ENCODE measurements at regions not wholly inside any gene's neighbourhood (a gene's known extent, or its start where the extent isn't known, plus 50 kb on each side); places are given as distances from the start of the nearest gene placed in this dataset.
"Not testable (repeated sequence)": the region's sequence is repeated elsewhere in the genome, so short reads cannot be mapped to it uniquely, and the experiment has no call there.

DNA sequence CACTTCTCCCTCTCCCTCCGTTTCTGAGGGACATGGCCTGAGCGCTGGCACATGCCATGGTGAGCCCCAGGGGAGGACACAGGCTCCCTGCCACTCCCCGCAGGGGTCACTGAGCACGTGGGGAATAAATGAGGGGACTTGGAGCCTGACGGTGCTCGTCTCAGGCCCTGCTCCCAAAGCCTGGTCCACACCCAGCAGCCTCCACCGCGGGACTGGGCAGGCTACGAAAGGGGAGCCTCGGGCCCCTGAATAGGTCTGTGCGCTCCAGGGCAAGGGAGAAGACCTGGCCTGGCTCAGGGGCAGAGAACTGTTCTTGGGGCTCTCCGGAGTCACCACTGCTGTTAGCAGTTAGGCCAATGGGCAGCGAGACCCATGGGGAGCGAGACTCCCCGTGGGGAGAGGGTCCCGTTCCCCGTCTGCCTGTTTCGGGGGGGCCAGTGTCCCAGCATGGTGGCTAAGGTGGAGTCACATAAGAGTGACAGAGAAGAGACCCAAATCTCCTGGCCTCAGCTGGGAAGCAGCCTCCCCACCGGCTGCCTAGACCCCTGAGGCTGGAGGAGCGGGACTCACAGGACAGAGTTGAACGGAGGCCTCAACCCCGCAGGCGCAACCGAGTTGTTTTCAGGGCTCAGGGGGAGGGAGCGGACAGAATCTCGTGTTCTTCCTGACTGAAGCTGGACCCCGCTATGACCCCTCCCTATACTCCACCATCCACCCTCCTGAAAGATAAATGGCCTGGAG lies 329.8 kb upstream of the SFSWAP start:
- DNase-seq: no peak

DNA sequence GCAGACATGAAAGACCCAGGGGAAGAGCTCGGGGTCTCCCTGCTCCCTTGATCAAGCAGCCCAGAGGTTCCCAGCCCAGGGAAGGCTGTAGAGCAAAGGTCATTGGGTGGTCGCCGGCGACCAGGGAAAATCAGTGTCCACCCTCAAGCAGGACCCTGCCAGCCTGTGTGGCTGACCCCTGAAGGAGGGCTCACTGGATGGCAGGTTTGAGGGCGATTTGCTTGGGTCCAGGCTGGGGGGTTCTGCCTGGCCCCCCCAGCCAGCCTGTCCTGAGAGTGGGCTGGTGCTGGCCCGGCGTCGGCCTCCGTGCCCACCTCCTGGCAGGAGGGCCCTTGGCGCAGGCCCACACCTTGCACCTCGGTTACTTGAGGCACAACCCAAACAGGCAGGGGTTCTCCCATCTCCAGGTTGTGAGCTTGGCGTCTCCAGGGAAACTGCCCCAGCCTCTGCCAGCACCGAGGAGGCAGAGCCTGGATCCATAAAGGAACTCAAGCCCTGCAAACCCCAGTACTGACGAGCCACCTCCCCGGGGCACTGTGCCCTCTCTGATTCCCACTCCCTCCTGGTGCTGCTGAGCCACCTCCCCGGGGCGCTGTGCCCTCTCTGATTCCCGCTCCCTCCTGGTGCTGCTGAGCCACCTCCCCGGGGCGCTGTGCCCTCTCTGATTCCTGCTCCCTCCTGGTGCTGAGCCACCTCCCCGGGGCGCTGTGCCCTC lies 329.0 kb upstream of the SFSWAP start:
- DNase-seq: no peak

DNA sequence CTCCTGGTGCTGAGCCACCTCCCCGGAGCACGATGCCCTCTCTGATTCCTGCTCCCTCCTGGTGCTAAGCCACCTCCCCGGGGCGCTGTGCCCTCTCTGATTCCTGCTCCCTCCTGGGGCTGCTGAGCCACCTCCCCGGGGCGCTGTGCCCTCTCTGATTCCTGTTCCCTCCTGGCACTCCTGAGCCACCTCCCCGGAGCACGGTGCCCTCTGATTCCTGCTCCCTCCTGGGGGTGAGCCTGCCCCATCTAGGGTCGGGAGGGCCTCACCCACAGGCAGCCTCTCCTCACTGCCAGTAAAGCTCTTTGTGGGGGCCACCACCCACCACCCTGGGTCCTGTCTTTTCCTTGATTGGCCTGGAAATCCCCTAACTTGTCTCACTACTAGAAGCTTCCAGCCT lies 327.6 kb upstream of the SFSWAP start:
- DNase-seq: no peak

DNA sequence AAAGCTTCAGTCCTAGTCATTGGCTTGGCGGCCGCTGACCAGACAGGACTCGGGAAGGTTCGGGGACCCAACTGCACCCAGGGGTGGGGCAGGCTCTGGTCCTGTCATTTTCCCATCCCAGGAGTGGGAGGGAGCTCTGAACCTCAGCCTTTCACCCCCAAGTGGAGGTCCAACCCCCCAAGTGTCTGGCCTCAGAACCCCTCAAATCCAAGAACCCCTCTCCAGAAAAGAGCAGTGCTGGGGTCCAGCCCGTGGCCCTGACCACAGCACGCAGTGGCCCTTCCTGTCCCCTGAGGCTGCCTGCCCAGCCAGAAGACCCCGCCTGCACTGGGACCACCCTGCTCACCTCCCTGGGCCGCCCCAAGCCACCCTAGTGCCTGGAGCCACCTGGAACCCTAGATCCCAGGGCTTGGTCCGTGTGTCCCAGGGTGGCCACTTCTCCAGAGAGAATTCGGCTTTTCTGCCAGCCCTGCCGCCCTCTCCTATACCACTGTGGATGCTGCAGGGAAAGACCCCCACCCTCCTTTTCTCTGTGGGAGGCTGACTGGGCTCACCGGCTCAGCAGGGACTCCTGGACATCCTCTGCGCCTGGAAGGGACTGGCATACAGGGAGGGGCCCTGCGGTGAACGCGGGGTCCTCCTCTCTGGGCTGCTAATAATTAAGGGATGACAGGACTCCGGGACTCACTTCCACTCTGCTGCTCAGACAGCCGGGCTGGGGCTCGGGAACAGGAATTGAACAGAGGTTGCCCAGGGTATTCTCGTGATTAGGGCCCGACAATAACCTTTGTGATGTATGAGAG lies 326.9 kb upstream of the SFSWAP start:
- no peak for DNase-seq

- no peak for DNase-seq
Measured at GRCh38 chr12:131384544-131384855, 326.4 kb upstream of the SFSWAP start.

DNA sequence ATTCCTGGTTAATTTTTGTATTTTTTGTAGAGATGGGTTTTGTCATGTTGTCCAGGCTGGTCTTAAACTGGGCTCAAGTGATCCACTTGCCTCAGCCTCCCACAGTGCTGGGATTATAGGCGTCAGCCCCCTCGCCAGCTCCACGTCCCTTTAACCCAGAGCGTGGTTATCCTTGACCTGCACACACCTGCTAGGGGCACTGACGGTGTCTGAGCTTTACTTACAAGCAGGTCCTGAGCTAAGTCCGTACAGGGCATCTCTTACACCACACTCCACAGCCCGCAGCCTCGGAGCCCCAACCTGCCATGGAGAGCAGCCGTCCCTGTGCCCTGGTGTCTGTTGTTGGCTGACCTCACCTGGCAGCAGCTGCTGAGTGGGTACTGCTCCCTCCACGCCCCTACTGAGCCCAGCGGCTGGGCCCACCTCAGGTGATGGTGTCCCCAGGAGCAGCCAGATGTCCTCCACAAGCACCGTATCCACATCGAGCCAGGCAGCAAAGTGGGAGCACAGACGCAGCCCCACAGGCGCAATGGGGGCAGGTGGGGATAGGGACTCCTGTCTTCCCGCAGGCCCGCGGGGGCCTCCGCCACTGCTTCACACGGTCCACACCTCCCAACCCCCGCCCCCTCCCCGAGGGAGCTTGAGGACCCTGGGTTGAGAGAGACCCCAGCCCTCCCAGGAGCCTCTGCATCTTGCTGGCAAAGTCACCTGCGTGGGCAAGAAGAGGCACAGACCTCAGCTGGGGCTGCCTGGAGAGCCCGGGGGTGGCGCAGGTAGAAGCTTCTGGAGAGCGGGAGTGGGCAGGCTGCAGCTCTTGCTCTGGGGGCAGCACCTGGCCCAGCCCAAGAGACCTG lies 325.4 kb upstream of the SFSWAP start:
- DNase-seq: no peak

DNA sequence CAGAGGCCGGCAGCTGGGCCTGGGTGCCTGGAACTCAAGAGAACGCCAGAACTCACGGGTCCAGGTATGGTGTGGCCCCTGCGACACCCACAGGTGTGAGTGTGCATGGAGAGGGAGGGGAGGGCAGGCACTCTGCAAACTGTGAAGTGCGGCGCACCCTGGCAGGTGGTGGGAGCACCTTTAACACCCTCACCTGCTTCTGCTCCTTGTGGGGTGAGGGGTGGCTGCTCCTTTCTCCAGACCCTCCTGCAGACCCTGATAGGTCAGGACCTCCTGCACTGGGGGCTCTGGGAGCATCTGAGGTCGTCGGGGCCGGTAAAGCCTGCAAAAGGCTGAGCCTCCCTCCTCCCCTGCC lies 324.7 kb upstream of the SFSWAP start:
- no peak for DNase-seq

DNA sequence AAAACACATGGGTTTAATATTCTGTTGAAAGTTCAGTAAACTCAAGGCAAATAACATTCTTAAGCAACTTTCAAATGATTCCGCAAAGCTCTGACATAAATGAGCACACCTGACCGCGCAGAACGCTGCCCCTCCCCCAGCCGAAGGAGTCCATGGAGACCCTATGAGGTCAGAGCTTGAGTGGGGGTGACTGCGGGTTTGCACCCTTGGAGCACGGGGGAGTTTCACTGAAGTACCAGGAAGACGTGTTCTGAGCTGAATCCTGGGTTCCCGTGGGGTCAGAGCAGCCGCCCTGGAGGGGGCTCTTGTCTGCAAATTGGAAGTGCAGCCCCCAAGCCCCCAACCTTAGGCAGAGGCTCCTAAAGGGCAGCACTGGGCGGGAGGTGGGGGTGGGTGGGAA lies 324.1 kb upstream of the SFSWAP start:
- DNase-seq: no peak

DNA sequence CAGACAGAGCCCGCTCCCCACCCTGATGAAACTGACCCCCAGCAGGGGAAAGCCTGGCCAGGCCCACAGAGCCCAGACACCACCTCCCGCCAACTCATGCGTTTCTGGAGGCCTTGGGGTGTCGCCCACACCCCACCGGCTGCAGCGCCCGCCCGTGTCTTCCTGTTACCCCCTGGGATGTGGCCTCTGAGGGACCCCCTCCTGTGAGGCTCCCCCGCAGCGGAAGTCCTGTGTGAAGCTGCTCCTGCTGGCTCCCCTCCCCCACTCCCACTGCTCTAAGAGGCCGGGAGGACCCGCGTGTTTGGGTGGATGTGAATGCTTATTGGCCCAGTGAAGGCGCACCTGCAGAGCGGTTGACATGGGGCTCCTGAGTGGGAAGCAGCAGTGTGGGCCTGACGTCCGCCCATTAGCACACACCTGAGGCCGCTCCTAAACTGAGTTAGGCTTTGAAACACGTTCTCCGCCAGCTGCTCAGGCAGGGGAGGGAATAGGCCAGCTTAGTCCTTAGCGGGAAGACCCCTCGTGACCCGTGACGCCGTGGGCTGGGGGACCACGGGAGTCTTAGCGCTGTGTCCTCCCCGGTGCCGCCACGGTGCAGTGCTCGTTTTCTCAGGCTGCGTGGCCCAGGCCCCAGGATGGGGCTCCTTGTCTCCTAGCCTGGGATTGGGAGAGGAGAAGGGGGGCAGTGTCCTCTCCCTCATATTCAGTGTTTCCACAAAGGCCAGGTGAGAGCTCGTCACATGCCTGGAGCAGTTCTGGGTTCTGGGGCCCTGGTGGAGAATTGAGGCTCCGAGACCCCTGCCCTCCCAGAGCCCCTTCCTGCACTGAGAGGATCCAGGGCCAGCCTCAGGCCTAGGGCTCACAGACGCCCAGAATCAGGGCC lies 323.4 kb upstream of the SFSWAP start:
- DNase-seq: no peak

DNA sequence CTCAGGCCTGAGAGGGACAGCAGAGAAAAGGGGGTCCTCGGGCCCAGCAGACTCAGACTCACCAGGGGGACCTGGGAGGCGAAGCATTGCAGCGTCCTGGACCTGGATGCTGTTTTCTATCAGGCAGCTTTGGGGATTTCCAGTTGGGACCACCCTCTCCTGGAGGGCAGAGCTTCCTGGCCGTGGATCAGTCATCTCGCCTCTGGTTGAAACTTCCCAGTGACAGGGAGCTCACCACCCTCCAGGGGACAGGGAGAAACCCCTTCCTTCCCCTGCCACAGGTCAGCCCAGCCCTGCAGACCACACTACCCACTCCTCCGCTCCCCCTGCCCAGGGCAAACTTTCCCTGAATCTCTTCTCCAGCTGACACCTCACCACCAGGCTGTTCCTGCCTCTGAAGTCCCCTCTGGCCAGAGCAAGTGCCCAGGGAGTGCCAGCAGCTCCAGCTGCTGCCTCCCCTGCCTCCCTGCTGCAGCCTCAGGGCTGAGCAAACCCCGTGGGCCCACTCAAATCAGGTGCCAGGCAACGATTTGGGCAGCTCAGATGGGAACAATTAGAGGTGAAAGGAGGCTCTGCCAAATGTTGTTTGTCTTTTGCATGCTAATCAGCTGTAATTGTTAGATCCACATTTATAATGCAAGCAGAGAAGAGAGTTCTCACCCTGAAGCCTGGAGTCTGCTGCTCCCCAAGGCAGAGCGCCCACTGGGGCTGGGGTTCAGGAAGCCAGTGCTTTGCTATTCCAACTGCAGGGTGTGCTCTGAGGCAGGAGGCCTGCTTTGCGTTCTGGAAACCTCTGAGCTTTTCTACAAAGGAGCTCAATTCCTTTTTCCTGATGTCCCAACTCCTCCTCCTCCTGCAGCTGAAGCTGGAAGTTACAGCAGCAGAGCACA lies 322.5 kb upstream of the SFSWAP start:
- peak; percentile 58 for DNase-seq

- DNase-seq: no peak
Measured at GRCh38 chr12:131389054-131390013, 321.6 kb upstream of the SFSWAP start.

GRCh38 chr12:131390412-131391334 lies 320.2 kb upstream of the SFSWAP start:
- DNase-seq: peak; percentile 31

DNA sequence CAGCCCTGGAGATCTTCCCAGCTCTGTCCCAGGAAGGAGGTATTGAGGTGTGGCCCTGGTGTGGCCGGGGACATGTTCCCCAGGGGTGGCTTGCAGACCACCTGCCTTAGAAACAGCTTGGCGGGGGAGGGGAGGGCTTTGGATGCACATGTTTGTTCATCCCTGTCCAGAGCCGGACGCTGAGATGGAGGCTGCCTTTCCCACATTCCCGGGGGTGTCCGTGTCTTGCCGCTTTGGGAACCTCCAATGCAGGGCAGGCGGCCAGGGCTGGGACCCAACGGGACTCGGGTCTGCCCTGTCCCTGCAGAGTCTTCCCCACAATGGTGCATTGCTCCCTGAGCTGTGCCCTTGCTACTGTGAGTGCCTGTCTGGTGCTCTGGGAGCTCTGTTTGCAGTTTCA lies 319.5 kb upstream of the SFSWAP start:
- no peak for DNase-seq

DNA sequence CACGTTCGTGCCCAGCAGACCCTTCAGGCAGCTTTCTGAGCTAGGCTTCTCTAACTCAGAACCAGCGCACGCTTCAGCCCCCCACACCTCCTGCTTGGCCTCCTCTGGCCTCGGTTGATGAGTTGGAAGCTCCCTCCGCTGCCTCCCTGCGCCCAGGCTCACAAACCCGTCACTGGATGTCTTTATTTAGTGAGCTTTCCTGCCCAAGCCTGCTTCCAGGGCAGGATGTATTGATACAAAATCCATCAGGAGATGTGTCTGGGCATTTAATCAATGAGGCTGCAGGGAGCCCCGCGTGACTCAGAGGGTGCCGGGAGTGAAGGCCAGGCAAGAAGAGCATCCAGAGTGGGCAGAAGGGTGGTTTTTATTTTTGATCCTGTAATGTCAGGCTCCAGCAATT lies 316.1 kb upstream of the SFSWAP start:
- not testable (repeated sequence) for DNase-seq

DNA sequence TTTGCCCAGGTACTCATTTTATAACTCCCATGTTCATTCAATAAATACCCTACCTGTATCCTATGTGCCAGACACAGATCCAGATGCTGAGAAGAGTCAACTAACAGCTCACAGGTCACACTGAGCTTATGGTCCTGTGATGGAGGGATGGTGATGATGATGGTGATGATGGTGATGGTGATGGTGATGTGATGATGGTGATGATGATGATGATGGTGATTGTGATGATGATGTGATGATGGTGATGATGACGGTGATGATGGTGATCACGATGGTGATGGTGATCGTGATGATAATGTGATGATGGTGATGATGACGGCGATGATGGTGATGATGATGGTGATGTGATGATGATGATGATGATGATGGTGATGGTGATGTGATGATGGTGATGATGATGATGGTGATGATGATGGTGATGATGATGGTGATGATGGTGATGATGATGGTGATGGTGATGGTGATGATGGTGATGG lies 315.6 kb upstream of the SFSWAP start:
- not testable (repeated sequence) for DNase-seq

GRCh38 chr12:131395971-131396573 lies 314.8 kb upstream of the SFSWAP start:
- no peak for DNase-seq

- DNase-seq: no peak
Measured at GRCh38 chr12:131397493-131398181, 313.3 kb upstream of the SFSWAP start.
